GM23338 (cell line): ENCODE measurements at regions not wholly inside any gene's neighbourhood (a gene's known extent, or its start where the extent isn't known, plus 50 kb on each side); places are given as distances from the start of the nearest gene placed in this dataset.

Experiments used
- ATAC-seq: fragments of 200-7000 bp; cut with Tn5 transposase; 3 replicates; pipeline ENCODE4 v1.9.1; 2020
- DNase-seq: peaks from one replicate; pipeline ENCODE4 v3.0.0-alpha.2; 2015; ENCODE audit warnings: low spot score
- H2AFZ ChIP-seq: fragments of 200-600 bp; sonication (generic); 2 replicates; pipeline ENCODE4 v1.8.0; 2016; ENCODE audit warnings: antibody characterized with exemption, mild to moderate bottlenecking, moderate library complexity
- H3F3A ChIP-seq: fragments of 200-600 bp; sonication (generic); replicated peaks from 2 replicates; pipeline ENCODE4 v1.8.0; 2017; ENCODE audit warnings: antibody characterized with exemption, mixed run types, low read depth
- H3K27ac ChIP-seq: fragments of 200-600 bp; sonication (generic); 2 replicates; pipeline ENCODE4 v1.6.1; 2016; ENCODE audit warnings: low read depth
- H3K27me3 ChIP-seq: fragments of 200-600 bp; sonication (generic); 2 replicates; pipeline ENCODE4 v1.8.0; 2016; ENCODE audit warnings: mild to moderate bottlenecking, mixed run types, moderate library complexity; ENCODE audit not compliant: insufficient read depth
- H3K36me3 ChIP-seq: fragments of 200-600 bp; sonication (generic); 2 replicates; pipeline ENCODE4 v1.8.0; 2016; ENCODE audit warnings: mild to moderate bottlenecking; ENCODE audit not compliant: insufficient read depth
- H3K4me1 ChIP-seq: fragments of 200-600 bp; sonication (generic); 2 replicates; pipeline ENCODE4 v1.8.0; 2016; ENCODE audit warnings: mild to moderate bottlenecking, moderate library complexity; ENCODE audit not compliant: insufficient read depth
- H3K4me2 ChIP-seq: fragments of 200-600 bp; sonication (generic); 2 replicates; pipeline ENCODE4 v1.7.1; 2017; ENCODE audit warnings: mixed run types
- H3K4me3 ChIP-seq: fragments of 200-600 bp; sonication (generic); 2 replicates; pipeline ENCODE4 v1.6.1; 2016; ENCODE audit warnings: mixed run types
- H3K79me2 ChIP-seq: fragments of 200-600 bp; sonication (generic); replicated peaks from 2 replicates; pipeline ENCODE4 v1.8.0; 2017; ENCODE audit warnings: mild to moderate bottlenecking; ENCODE audit not compliant: insufficient read depth
- H3K9me2 ChIP-seq: fragments of 200-600 bp; sonication (generic); 2 replicates; pipeline ENCODE4 v1.8.0; 2017; ENCODE audit not compliant: insufficient read depth
- H4K20me1 ChIP-seq: fragments of 200-600 bp; sonication (generic); replicated peaks from 2 replicates; pipeline ENCODE4 v1.8.0; 2017; ENCODE audit warnings: mild to moderate bottlenecking; ENCODE audit not compliant: insufficient read depth
- H3K27ac Mint-ChIP-seq: 2 replicates; pipeline ENCODE4 v1.8.0; 2020; ENCODE audit warnings: inconsistent platforms, mild to moderate bottlenecking, moderate library complexity, mixed read lengths
- H3K27me3 Mint-ChIP-seq: 3 replicates; pipeline ENCODE4 v1.8.0; 2022; ENCODE audit warnings: low read depth, mild to moderate bottlenecking, moderate library complexity, mixed read lengths, inconsistent platforms; ENCODE audit not compliant: insufficient read depth, poor library complexity
- H3K36me3 Mint-ChIP-seq: 3 replicates; pipeline ENCODE4 v1.8.0; 2021; ENCODE audit warnings: low read depth, mild to moderate bottlenecking, inconsistent platforms, moderate library complexity, mixed read lengths
- H3K4me1 Mint-ChIP-seq: 3 replicates; pipeline ENCODE4 v1.8.0; 2020; ENCODE audit warnings: mild to moderate bottlenecking, inconsistent platforms, mixed read lengths
- H3K4me3 Mint-ChIP-seq: 3 replicates; pipeline ENCODE4 v1.8.0; 2021; ENCODE audit warnings: moderate library complexity, mild to moderate bottlenecking, inconsistent platforms, mixed read lengths
- H3K9me3 Mint-ChIP-seq: 3 replicates; pipeline ENCODE4 v1.8.0; 2020; ENCODE audit warnings: moderate library complexity, mild to moderate bottlenecking, inconsistent platforms, mixed read lengths
- CREB1 ChIP-seq: fragments of 250-450 bp; sonication (Bioruptor Pico); IDR thresholded peaks from 2 replicates; pipeline ENCODE4 v1.5.0; 2020; ENCODE audit warnings: low read depth, mild to moderate bottlenecking, moderate library complexity
- CTCF ChIP-seq, 2 experiments: fragments of 200-600 bp in 1 of 2; sonication (generic) in 1 of 2; conservative IDR thresholded peaks; 2 replicates each; pipeline versions ENCODE4 v1.5.1 to v1.6.1; 2016 to 2017; ENCODE audit warnings: antibody characterized with exemption in 2 of 2, low read depth in 2 of 2, mild to moderate bottlenecking in 2 of 2, moderate library complexity in 1 of 2
- EZH2 ChIP-seq: fragments of 200-600 bp; sonication (generic); IDR thresholded peaks from one replicate; pipeline ENCODE4 v1.8.0; 2017; ENCODE audit warnings: antibody characterized with exemption, mild to moderate bottlenecking, low read depth; ENCODE audit not compliant: unreplicated experiment
- EZH2phosphoT487 ChIP-seq: fragments of 200-600 bp; sonication (generic); IDR thresholded peaks from one replicate; pipeline ENCODE4 v1.8.1; 2018; ENCODE audit warnings: antibody characterized with exemption; ENCODE audit not compliant: unreplicated experiment
- JUNB ChIP-seq: IDR thresholded peaks from one replicate; pipeline ENCODE4 v1.6.1; 2016; ENCODE audit warnings: antibody characterized with exemption; ENCODE audit not compliant: unreplicated experiment
- NANOG ChIP-seq: IDR thresholded peaks from 2 replicates; pipeline ENCODE4 v1.6.1; 2016; ENCODE audit warnings: antibody characterized with exemption, borderline replicate concordance
- POLR2AphosphoS5 ChIP-seq: IDR thresholded peaks from 2 replicates; pipeline ENCODE4 v1.6.1; 2016; ENCODE audit warnings: antibody characterized with exemption, low read depth
- REST ChIP-seq: IDR thresholded peaks from one replicate; pipeline ENCODE4 v1.6.1; 2018; ENCODE audit warnings: antibody characterized with exemption; ENCODE audit not compliant: unreplicated experiment
- STAT1 ChIP-seq: IDR thresholded peaks from one replicate; pipeline ENCODE4 v1.6.1; 2016; ENCODE audit warnings: antibody characterized with exemption; ENCODE audit not compliant: unreplicated experiment

- no peak for TF ChIP-seq REST
- TF ChIP-seq EZH2: no peak
- no peak for TF ChIP-seq CTCF (conservative IDR thresholded peaks at IDR 0.05; ENCODE audit: low read depth in 2 of 2)
- no peak for TF ChIP-seq NANOG
- no peak for TF ChIP-seq JUNB
- no peak for TF ChIP-seq STAT1
- TF ChIP-seq EZH2phosphoT487: no peak
- no peak for TF ChIP-seq CREB1
Observed at GRCh38 chr5:165349735-165350134, 1844.3 kb downstream of the MAT2B start (continued).

GRCh38 chr5:165351342-165351741, 1845.9 kb downstream of the MAT2B start:
- H3K27me3 Mint-ChIP-seq: no peaks in the 10 kb centered on the region
- Histone ChIP-seq H2AFZ (no peak overlapping the region), H3K9me2 (no peaks in the 10 kb centered on the region), H3K79me2 (no peaks in the 10 kb centered on the region), H3K27me3 (no peaks in the 10 kb centered on the region), H3K27ac (no peak overlapping the region), H4K20me1 (no peaks in the 10 kb centered on the region), H3K4me1 (peaks cover 23% of the 10 kb centered on the region), H3F3A (no peaks in the 10 kb centered on the region), H3K36me3 (no peaks in the 10 kb centered on the region), H3K4me2 (0 out of 2 replicates have a peak overlapping the region, but pooled peaks have one; percentile 41), H3K4me3 (no peak overlapping the region)
- no peak overlapping the region for H3K4me3 Mint-ChIP-seq
- H3K9me3 Mint-ChIP-seq: no peaks in the 10 kb centered on the region
- no peaks in the 10 kb centered on the region; the same call in 2 of the 3 replicates for H3K36me3 Mint-ChIP-seq
- ATAC-seq (no peak), DNase-seq (no peak)
- TF ChIP-seq POLR2AphosphoS5: no peak
- no peak for TF ChIP-seq REST
- H3K4me1 Mint-ChIP-seq: peaks cover 26% of the 10 kb centered on the region
- H3K27ac Mint-ChIP-seq: no peak overlapping the region
